HEK293 (cell line): ENCODE measurements at regions not wholly inside any gene's neighbourhood (a gene's known extent, or its start where the extent isn't known, plus 50 kb on each side); places are given as distances from the start of the nearest gene placed in this dataset.

ENCODE experiments used
- BCL11B ChIP-seq: fragments of 450-650 bp; formaldehyde crosslinking; IDR thresholded peaks from 2 replicates; pipeline ENCODE4 v1.5.1; 2016; ENCODE audit warnings: low read depth, missing biosample characterization, missing genetic modification characterization
- IKZF3 ChIP-seq: fragments of 450-650 bp; IDR thresholded peaks from 2 replicates; pipeline ENCODE4 v1.5.0; 2018; ENCODE audit warnings: missing biosample characterization, mild to moderate bottlenecking, missing genetic modification characterization, moderate library complexity
- KLF1 ChIP-seq: fragments of 450-650 bp; formaldehyde crosslinking; IDR thresholded peaks from 2 replicates; pipeline ENCODE4 v1.5.1; 2016; ENCODE audit warnings: missing biosample characterization, missing genetic modification characterization
- KLF16 ChIP-seq: fragments of 450-650 bp; formaldehyde crosslinking; IDR thresholded peaks from 2 replicates; pipeline ENCODE4 v1.5.1; 2017; ENCODE audit warnings: missing biosample characterization, missing genetic modification characterization
- PBX3 ChIP-seq: sonication (generic); formaldehyde crosslinking; IDR thresholded peaks from 2 replicates; pipeline ENCODE4 v1.8.1; 2022; ENCODE audit warnings: mild to moderate bottlenecking, moderate library complexity, missing genetic modification reagents
- PRDM2 ChIP-seq: fragments of 450-650 bp; formaldehyde crosslinking; IDR thresholded peaks from 2 replicates; pipeline ENCODE4 v1.5.1; 2016; ENCODE audit warnings: missing biosample characterization, missing genetic modification characterization, borderline replicate concordance
- SP7 ChIP-seq: fragments of 450-650 bp; formaldehyde crosslinking; IDR thresholded peaks from 2 replicates; pipeline ENCODE4 v1.5.1; 2016; ENCODE audit warnings: missing biosample characterization, missing genetic modification characterization
- ZBTB49 ChIP-seq: fragments of 450-650 bp; formaldehyde crosslinking; IDR thresholded peaks from 2 replicates; pipeline ENCODE4 v1.5.1; 2016; ENCODE audit warnings: missing biosample characterization, missing genetic modification characterization, low read depth
- ZBTB8A ChIP-seq: fragments of 450-650 bp; formaldehyde crosslinking; IDR thresholded peaks from 2 replicates; pipeline ENCODE4 v1.5.1; 2016; ENCODE audit warnings: missing biosample characterization, missing genetic modification characterization
- ZNF112 ChIP-seq: fragments of 450-650 bp; formaldehyde crosslinking; IDR thresholded peaks from 2 replicates; pipeline ENCODE4 v1.5.0; 2017; ENCODE audit warnings: missing biosample characterization, missing genetic modification characterization
- ZNF114 ChIP-seq: fragments of 450-650 bp; formaldehyde crosslinking; IDR thresholded peaks from 2 replicates; pipeline ENCODE4 v1.5.0; 2017; ENCODE audit warnings: missing biosample characterization, missing genetic modification characterization
- ZNF132 ChIP-seq: fragments of 450-650 bp; formaldehyde crosslinking; IDR thresholded peaks from 2 replicates; pipeline ENCODE4 v1.5.1; 2017; ENCODE audit warnings: missing biosample characterization, missing genetic modification characterization, borderline replicate concordance
- ZNF133 ChIP-seq: fragments of 450-650 bp; formaldehyde crosslinking; IDR thresholded peaks from 2 replicates; pipeline ENCODE4 v1.5.1; 2016; ENCODE audit warnings: missing biosample characterization, missing genetic modification characterization
- ZNF140 ChIP-seq: fragments of 450-650 bp; formaldehyde crosslinking; IDR thresholded peaks from 2 replicates; pipeline ENCODE4 v1.5.1; 2016; ENCODE audit warnings: missing biosample characterization, missing genetic modification characterization
- ZNF148 ChIP-seq: fragments of 450-650 bp; formaldehyde crosslinking; IDR thresholded peaks from 2 replicates; pipeline ENCODE4 v1.5.0; 2017; ENCODE audit warnings: missing biosample characterization, missing genetic modification characterization, borderline replicate concordance
- ZNF169 ChIP-seq: fragments of 450-650 bp; formaldehyde crosslinking; IDR thresholded peaks from 2 replicates; pipeline ENCODE4 v1.5.1; 2016; ENCODE audit warnings: missing biosample characterization, missing genetic modification characterization
- ZNF341 ChIP-seq: fragments of 450-650 bp; formaldehyde crosslinking; IDR thresholded peaks from 2 replicates; pipeline ENCODE4; 2016; ENCODE audit warnings: low read depth, missing biosample characterization, missing genetic modification characterization
- ZNF426 ChIP-seq: fragments of 450-650 bp; formaldehyde crosslinking; IDR thresholded peaks from 2 replicates; pipeline ENCODE4 v1.5.1; 2017; ENCODE audit warnings: missing biosample characterization, missing genetic modification characterization, mild to moderate bottlenecking, inconsistent platforms, moderate library complexity
- ZNF510 ChIP-seq: fragments of 450-650 bp; formaldehyde crosslinking; IDR thresholded peaks from 2 replicates; pipeline ENCODE4 v1.5.1; 2018; ENCODE audit warnings: mild to moderate bottlenecking, missing genetic modification characterization, missing biosample characterization; ENCODE audit not compliant: insufficient replicate concordance
- ZNF513 ChIP-seq: fragments of 450-650 bp; IDR thresholded peaks from 2 replicates; pipeline ENCODE4 v1.5.1; 2018; ENCODE audit warnings: missing biosample characterization, missing genetic modification characterization
- ZNF544 ChIP-seq: fragments of 450-650 bp; formaldehyde crosslinking; IDR thresholded peaks from 2 replicates; pipeline ENCODE4 v1.5.0; 2017; ENCODE audit warnings: missing biosample characterization, missing genetic modification characterization
- ZNF707 ChIP-seq: fragments of 450-650 bp; formaldehyde crosslinking; IDR thresholded peaks from 2 replicates; pipeline ENCODE4 v1.5.1; 2016; ENCODE audit warnings: missing biosample characterization, missing genetic modification characterization
- ZNF785 ChIP-seq: fragments of 450-650 bp; formaldehyde crosslinking; IDR thresholded peaks from 2 replicates; pipeline ENCODE4 v1.5.1; 2016; ENCODE audit warnings: missing biosample characterization, missing genetic modification characterization
- ZNF792 ChIP-seq: fragments of 450-650 bp; formaldehyde crosslinking; IDR thresholded peaks from 2 replicates; pipeline ENCODE4 v1.5.1; 2016; ENCODE audit warnings: missing biosample characterization, missing genetic modification characterization
- TF ChIP-seq, protein P1 (sequence below): fragments of 450-650 bp; formaldehyde crosslinking; IDR thresholded peaks from 2 replicates; pipeline ENCODE4 v1.5.1; 2016; ENCODE audit warnings: missing biosample characterization, missing genetic modification characterization

DNA sequence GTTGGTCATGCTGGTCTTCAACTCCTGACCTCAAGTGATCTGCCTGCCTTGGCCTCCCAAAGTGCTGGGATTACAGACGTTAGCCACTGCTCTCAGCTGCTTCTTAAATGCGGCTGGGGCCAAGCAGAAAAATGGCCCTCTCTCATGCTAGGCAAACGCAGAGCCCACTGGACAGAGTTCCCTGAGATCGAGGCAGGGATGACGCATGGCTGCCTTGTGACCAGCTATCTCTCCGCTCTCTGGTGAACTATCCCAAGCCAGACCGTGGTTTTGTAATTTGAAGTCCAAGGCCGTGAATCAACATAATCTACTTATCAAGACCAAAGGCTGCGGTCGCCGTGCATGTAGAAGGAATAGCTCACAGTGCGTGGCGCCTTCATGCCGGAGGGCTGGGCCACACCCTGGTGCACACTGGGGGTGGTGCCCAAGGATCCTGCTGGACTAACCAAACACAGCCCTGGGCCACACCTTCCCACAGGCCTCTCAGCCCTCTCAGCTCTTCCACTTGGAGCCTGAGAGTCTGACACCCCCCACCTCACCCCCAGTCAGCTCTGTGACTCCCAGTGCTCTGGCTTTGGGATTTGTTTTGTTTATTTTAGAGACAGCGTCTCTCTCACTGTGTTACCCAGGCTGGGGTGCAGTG is 88.1 kb upstream of the CUX1 start (continued):
- TF ChIP-seq ZNF148 (tag by site-specific recombination) = no peak
- TF ChIP-seq ZBTB8A (tag by site-specific recombination) = peak; percentile 72
- TF ChIP-seq ZNF510 = no peak
- TF ChIP-seq KLF1 (tag by site-specific recombination) = peak; percentile 92
- TF ChIP-seq SP7 = peak; percentile 74
- TF ChIP-seq KLF16 (tag by site-specific recombination) = no peak
- TF ChIP-seq PRDM2 (tag by site-specific recombination) = no peak
- no peak for TF ChIP-seq ZNF112 (tag by site-specific recombination)
- TF ChIP-seq ZNF513 (tag by site-specific recombination) = no peak
- no peak for TF ChIP-seq ZBTB49 (tag by site-specific recombination)
- no peak for TF ChIP-seq ZNF544 (tag by site-specific recombination)
- TF ChIP-seq PBX3 (CRISPR knock-in tag) = no peak
- no peak for TF ChIP-seq BCL11B (tag by site-specific recombination)
- TF ChIP-seq ZNF133 = no peak
- TF ChIP-seq IKZF3 (tag by site-specific recombination) = no peak
- TF ChIP-seq ZNF140 = no peak
- no peak for TF ChIP-seq ZNF426
- no peak for TF ChIP-seq ZNF114 (tag by site-specific recombination)
- TF ChIP-seq ZNF169 (tag by site-specific recombination) = no peak
- TF ChIP-seq ZNF132 (tag by site-specific recombination) = no peak
- no peak for TF ChIP-seq ZNF785 (tag by site-specific recombination)
- no peak for TF ChIP-seq ZNF792 (tag by site-specific recombination)
- TF ChIP-seq, protein P1, sequence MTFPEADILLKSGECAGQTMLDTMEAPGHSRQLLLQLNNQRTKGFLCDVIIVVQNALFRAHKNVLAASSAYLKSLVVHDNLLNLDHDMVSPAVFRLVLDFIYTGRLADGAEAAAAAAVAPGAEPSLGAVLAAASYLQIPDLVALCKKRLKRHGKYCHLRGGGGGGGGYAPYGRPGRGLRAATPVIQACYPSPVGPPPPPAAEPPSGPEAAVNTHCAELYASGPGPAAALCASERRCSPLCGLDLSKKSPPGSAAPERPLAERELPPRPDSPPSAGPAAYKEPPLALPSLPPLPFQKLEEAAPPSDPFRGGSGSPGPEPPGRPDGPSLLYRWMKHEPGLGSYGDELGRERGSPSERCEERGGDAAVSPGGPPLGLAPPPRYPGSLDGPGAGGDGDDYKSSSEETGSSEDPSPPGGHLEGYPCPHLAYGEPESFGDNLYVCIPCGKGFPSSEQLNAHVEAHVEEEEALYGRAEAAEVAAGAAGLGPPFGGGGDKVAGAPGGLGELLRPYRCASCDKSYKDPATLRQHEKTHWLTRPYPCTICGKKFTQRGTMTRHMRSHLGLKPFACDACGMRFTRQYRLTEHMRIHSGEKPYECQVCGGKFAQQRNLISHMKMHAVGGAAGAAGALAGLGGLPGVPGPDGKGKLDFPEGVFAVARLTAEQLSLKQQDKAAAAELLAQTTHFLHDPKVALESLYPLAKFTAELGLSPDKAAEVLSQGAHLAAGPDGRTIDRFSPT = no peak
- peak; percentile 70 for TF ChIP-seq ZNF341 (tag by site-specific recombination)
- no peak for TF ChIP-seq ZNF707 (tag by site-specific recombination)
